ENCODE measurements at regions not wholly inside any gene's neighbourhood (a gene's known extent, or its start where the extent isn't known, plus 50 kb on each side); places are given as distances from the start of the nearest gene placed in this dataset.

GRCh38 chr2:120840795-120841487, 105.3 kb downstream of the GLI2 start:
- Histone ChIP-seq H3K9me3 (ENCODE audit: control extremely low read depth in 1 of 5, control insufficient read depth in 4 of 5, insufficient read depth in 2 of 5, low read depth in 1 of 5, low read length in 4 of 5) (peaks cover 0 to 2% (median 0%) of the 10 kb centered on the region in 5 experiments), H3K36me3 (ENCODE audit: control insufficient read depth in 4 of 4, insufficient read depth in 4 of 4, low read length in 3 of 4) (no peaks in the 10 kb centered on the region), H3K27me3 (replicated peaks in 2 of 5; ENCODE audit: control insufficient read depth in 4 of 5, insufficient read depth in 5 of 5, low read length in 4 of 5) (peaks cover 0 to 2% (median 0%) of the 10 kb centered on the region in 5 experiments), H3K4me1 (ENCODE audit: control extremely low read depth in 1 of 4, control insufficient read depth in 4 of 4, insufficient read depth in 4 of 4, low read length in 3 of 4) (no peaks in the 10 kb centered on the region), H3K27ac (ENCODE audit: insufficient read depth in 1 of 2, low read depth in 1 of 2, low read length in 2 of 2, poor library complexity in 1 of 2, severe bottlenecking in 2 of 2) (no peak overlapping the region), H3K4me3 (ENCODE audit: control insufficient read depth in 1 of 7, extremely low read depth in 1 of 7, insufficient read depth in 4 of 7, low read depth in 2 of 7, low read length in 6 of 7) (no peak overlapping the region)
- WGBS (ENCODE audit: insufficient coverage) = 91% methylated on average over 11 of the region's 13 CpGs
- POLR2A ChIA-PET = no interaction called here
- CTCF ChIA-PET = no interaction called here
- DNase-seq = no peak

- 97% methylated on average over 7 of the region's 12 CpGs for WGBS (ENCODE audit: insufficient coverage)
- no peak overlapping the region for H3K4me3 ChIP-seq (ENCODE audit: control insufficient read depth in 1 of 7, extremely low read depth in 1 of 7, insufficient read depth in 4 of 7, low read depth in 2 of 7, low read length in 6 of 7)
- CTCF ChIA-PET = interaction anchor here (1.1 kb wide), 1 partner anchor 9 kb away, joined by 4 read pairs; no protein-coding TSS in a partner anchor
Observed at GRCh38 chr2:120842456-120843439, 107.1 kb downstream of the GLI2 start.

GRCh38 chr2:120844070-120844738, 108.5 kb downstream of the GLI2 start:
- Histone ChIP-seq H3K4me1 (ENCODE audit: control extremely low read depth in 1 of 4, control insufficient read depth in 4 of 4, insufficient read depth in 4 of 4, low read length in 3 of 4) (no peaks in the 10 kb centered on the region), H3K4me3 (ENCODE audit: control insufficient read depth in 1 of 7, extremely low read depth in 1 of 7, insufficient read depth in 4 of 7, low read depth in 2 of 7, low read length in 6 of 7) (no peak overlapping the region), H3K27me3 (replicated peaks in 2 of 5; ENCODE audit: control insufficient read depth in 4 of 5, insufficient read depth in 5 of 5, low read length in 4 of 5) (peaks cover 0 to 2% (median 0%) of the 10 kb centered on the region in 5 experiments), H3K9me3 (ENCODE audit: control extremely low read depth in 1 of 5, control insufficient read depth in 4 of 5, insufficient read depth in 2 of 5, low read depth in 1 of 5, low read length in 4 of 5) (peaks cover 0 to 5% (median 1%) of the 10 kb centered on the region in 5 experiments), H3K27ac (ENCODE audit: insufficient read depth in 1 of 2, low read depth in 1 of 2, low read length in 2 of 2, poor library complexity in 1 of 2, severe bottlenecking in 2 of 2) (no peak overlapping the region), H3K36me3 (ENCODE audit: control insufficient read depth in 4 of 4, insufficient read depth in 4 of 4, low read length in 3 of 4) (no peaks in the 10 kb centered on the region)
- DNase-seq = no peak
- POLR2A ChIA-PET = no interaction called here
- 97% methylated on average over 4 of the region's 6 CpGs for WGBS (ENCODE audit: insufficient coverage)
- CTCF ChIA-PET = no interaction called here

More at GRCh38 chr2:120842456-120843439, 107.1 kb downstream of the GLI2 start:
- H3K36me3 ChIP-seq (ENCODE audit: control insufficient read depth in 4 of 4, insufficient read depth in 4 of 4, low read length in 3 of 4) = no peaks in the 10 kb centered on the region
- H3K4me1 ChIP-seq (ENCODE audit: control extremely low read depth in 1 of 4, control insufficient read depth in 4 of 4, insufficient read depth in 4 of 4, low read length in 3 of 4) = no peaks in the 10 kb centered on the region
- POLR2A ChIA-PET = no interaction called here
- H3K27me3 ChIP-seq (replicated peaks in 2 of 5; ENCODE audit: control insufficient read depth in 4 of 5, insufficient read depth in 5 of 5, low read length in 4 of 5) = peaks cover 0 to 2% (median 0%) of the 10 kb centered on the region in 5 experiments
- H3K9me3 ChIP-seq (ENCODE audit: control extremely low read depth in 1 of 5, control insufficient read depth in 4 of 5, insufficient read depth in 2 of 5, low read depth in 1 of 5, low read length in 4 of 5) = peaks cover 0 to 2% (median 0%) of the 10 kb centered on the region in 5 experiments
- no peak for DNase-seq
- no peak overlapping the region for H3K27ac ChIP-seq (ENCODE audit: insufficient read depth in 1 of 2, low read depth in 1 of 2, low read length in 2 of 2, poor library complexity in 1 of 2, severe bottlenecking in 2 of 2)

- ChIA-PET CTCF (no interaction called here), POLR2A (no interaction called here)
- H3K27ac ChIP-seq (ENCODE audit: insufficient read depth in 1 of 2, low read depth in 1 of 2, low read length in 2 of 2, poor library complexity in 1 of 2, severe bottlenecking in 2 of 2) = no peak overlapping the region
- H3K4me3 ChIP-seq (ENCODE audit: control insufficient read depth in 1 of 7, extremely low read depth in 1 of 7, insufficient read depth in 4 of 7, low read depth in 2 of 7, low read length in 6 of 7) = no peak overlapping the region
- DNase-seq = no peak
- H3K36me3 ChIP-seq (ENCODE audit: control insufficient read depth in 4 of 4, insufficient read depth in 4 of 4, low read length in 3 of 4) = no peaks in the 10 kb centered on the region
- H3K27me3 ChIP-seq (replicated peaks in 2 of 5; ENCODE audit: control insufficient read depth in 4 of 5, insufficient read depth in 5 of 5, low read length in 4 of 5) = peaks cover 0 to 2% (median 0%) of the 10 kb centered on the region in 5 experiments
- 98% methylated on average over 6 of the region's 9 CpGs for WGBS (ENCODE audit: insufficient coverage)
- H3K9me3 ChIP-seq (ENCODE audit: control extremely low read depth in 1 of 5, control insufficient read depth in 4 of 5, insufficient read depth in 2 of 5, low read depth in 1 of 5, low read length in 4 of 5) = peaks cover 0 to 10% (median under 1%) of the 10 kb centered on the region in 5 experiments
- H3K4me1 ChIP-seq (ENCODE audit: control extremely low read depth in 1 of 4, control insufficient read depth in 4 of 4, insufficient read depth in 4 of 4, low read length in 3 of 4) = no peaks in the 10 kb centered on the region
Observed at GRCh38 chr2:120845277-120845676, 109.6 kb downstream of the GLI2 start.

- Histone ChIP-seq H3K9me3 (ENCODE audit: control extremely low read depth in 1 of 5, control insufficient read depth in 4 of 5, insufficient read depth in 2 of 5, low read depth in 1 of 5, low read length in 4 of 5) (peaks cover 0 to 10% (median 4%) of the 10 kb centered on the region in 5 experiments), H3K4me3 (ENCODE audit: control insufficient read depth in 1 of 7, extremely low read depth in 1 of 7, insufficient read depth in 4 of 7, low read depth in 2 of 7, low read length in 6 of 7) (no peak overlapping the region), H3K27me3 (replicated peaks in 2 of 5; ENCODE audit: control insufficient read depth in 4 of 5, insufficient read depth in 5 of 5, low read length in 4 of 5) (no peaks in the 10 kb centered on the region), H3K27ac (ENCODE audit: insufficient read depth in 1 of 2, low read depth in 1 of 2, low read length in 2 of 2, poor library complexity in 1 of 2, severe bottlenecking in 2 of 2) (no peak overlapping the region), H3K4me1 (ENCODE audit: control extremely low read depth in 1 of 4, control insufficient read depth in 4 of 4, insufficient read depth in 4 of 4, low read length in 3 of 4) (no peaks in the 10 kb centered on the region), H3K36me3 (ENCODE audit: control insufficient read depth in 4 of 4, insufficient read depth in 4 of 4, low read length in 3 of 4) (no peaks in the 10 kb centered on the region)
- 96% methylated on average over 11 of the region's 14 CpGs for WGBS (ENCODE audit: insufficient coverage)
- DNase-seq = no peak
- ChIA-PET POLR2A (no interaction called here), CTCF (interaction anchor here (0.6 kb wide), 1 partner anchor 29 kb away, joined by 3 read pairs; no protein-coding TSS in a partner anchor)
Observed at GRCh38 chr2:120846406-120847095, 110.9 kb downstream of the GLI2 start.

GRCh38 chr2:120847700-120848321, 112.1 kb downstream of the GLI2 start:
- POLR2A ChIA-PET = no interaction called here
- no peaks in the 10 kb centered on the region for H3K4me1 ChIP-seq (ENCODE audit: control extremely low read depth in 1 of 4, control insufficient read depth in 4 of 4, insufficient read depth in 4 of 4, low read length in 3 of 4)
- CTCF ChIA-PET = interaction anchor here (0.6 kb wide), 1 partner anchor 1116 kb away, joined by 3 read pairs; no protein-coding TSS in a partner anchor
- no peaks in the 10 kb centered on the region for H3K27me3 ChIP-seq (replicated peaks in 2 of 5; ENCODE audit: control insufficient read depth in 4 of 5, insufficient read depth in 5 of 5, low read length in 4 of 5)
- no peaks in the 10 kb centered on the region for H3K36me3 ChIP-seq (ENCODE audit: control insufficient read depth in 4 of 4, insufficient read depth in 4 of 4, low read length in 3 of 4)
- no peak overlapping the region for H3K27ac ChIP-seq (ENCODE audit: insufficient read depth in 1 of 2, low read depth in 1 of 2, low read length in 2 of 2, poor library complexity in 1 of 2, severe bottlenecking in 2 of 2)
- no peak for DNase-seq
- 95% methylated on average over 22 of the region's 24 CpGs for WGBS (ENCODE audit: insufficient coverage)
- H3K4me3 ChIP-seq (ENCODE audit: control insufficient read depth in 1 of 7, extremely low read depth in 1 of 7, insufficient read depth in 4 of 7, low read depth in 2 of 7, low read length in 6 of 7) = no peak overlapping the region
- peaks cover 0 to 10% (median 4%) of the 10 kb centered on the region in 5 experiments for H3K9me3 ChIP-seq (ENCODE audit: control extremely low read depth in 1 of 5, control insufficient read depth in 4 of 5, insufficient read depth in 2 of 5, low read depth in 1 of 5, low read length in 4 of 5)
